ENCODE measurements at regions not wholly inside any gene's neighbourhood (a gene's known extent, or its start where the extent isn't known, plus 50 kb on each side); places are given as distances from the start of the nearest gene placed in this dataset.

GRCh38 chr2:18501156-18501555 is 59.3 kb downstream of the RDH14 start:
- TF ChIP-seq, protein P1, sequence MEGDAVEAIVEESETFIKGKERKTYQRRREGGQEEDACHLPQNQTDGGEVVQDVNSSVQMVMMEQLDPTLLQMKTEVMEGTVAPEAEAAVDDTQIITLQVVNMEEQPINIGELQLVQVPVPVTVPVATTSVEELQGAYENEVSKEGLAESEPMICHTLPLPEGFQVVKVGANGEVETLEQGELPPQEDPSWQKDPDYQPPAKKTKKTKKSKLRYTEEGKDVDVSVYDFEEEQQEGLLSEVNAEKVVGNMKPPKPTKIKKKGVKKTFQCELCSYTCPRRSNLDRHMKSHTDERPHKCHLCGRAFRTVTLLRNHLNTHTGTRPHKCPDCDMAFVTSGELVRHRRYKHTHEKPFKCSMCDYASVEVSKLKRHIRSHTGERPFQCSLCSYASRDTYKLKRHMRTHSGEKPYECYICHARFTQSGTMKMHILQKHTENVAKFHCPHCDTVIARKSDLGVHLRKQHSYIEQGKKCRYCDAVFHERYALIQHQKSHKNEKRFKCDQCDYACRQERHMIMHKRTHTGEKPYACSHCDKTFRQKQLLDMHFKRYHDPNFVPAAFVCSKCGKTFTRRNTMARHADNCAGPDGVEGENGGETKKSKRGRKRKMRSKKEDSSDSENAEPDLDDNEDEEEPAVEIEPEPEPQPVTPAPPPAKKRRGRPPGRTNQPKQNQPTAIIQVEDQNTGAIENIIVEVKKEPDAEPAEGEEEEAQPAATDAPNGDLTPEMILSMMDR (IDR thresholded peaks at IDR 0.05) = no peak
- no peak for TF ChIP-seq EZH2 (IDR thresholded peaks at IDR 0.05; ENCODE audit: borderline replicate concordance, insufficient read depth, low read depth, low read length, poor library complexity, severe bottlenecking)

Data from B cell (primary cell).